ENCODE measurements at regions not wholly inside any gene's neighbourhood (a gene's known extent, or its start where the extent isn't known, plus 50 kb on each side); places are given as distances from the start of the nearest gene placed in this dataset.
A peak's percentile ranks its signal among the peaks of the same experiment; 100 is the strongest.

DNA sequence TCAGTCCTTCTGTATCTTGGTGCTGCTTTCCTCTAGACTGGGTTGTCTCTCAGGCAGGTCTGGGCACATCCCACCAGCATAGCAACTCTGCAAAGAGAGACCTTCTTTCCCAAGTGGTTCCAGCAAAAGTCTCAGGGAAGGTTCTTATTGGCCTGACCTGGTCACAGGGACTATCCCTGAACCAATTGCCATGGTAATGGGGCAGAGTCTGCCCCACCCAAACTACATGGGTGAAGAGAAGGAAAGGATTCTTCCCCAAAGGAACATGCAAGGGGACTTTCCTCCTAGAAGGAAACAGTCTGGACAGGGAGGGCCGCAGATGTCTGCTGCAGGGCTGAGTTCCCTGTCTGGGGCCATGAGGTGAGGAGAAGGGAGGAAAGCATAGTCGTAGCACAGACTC, 122.2 kb upstream of the NCOR2 start:
- Histone ChIP-seq H3K27ac (no peak overlapping the region), H3K4me1 (ENCODE audit: low read depth) (no peaks in the 10 kb centered on the region), H3K4me3 (no peak overlapping the region), H3K9me3 (ENCODE audit: low read depth) (no peaks in the 10 kb centered on the region), H3K36me3 (no peaks in the 10 kb centered on the region), H3K27me3 (no peaks in the 10 kb centered on the region)
- TF ChIP-seq, protein P1, sequence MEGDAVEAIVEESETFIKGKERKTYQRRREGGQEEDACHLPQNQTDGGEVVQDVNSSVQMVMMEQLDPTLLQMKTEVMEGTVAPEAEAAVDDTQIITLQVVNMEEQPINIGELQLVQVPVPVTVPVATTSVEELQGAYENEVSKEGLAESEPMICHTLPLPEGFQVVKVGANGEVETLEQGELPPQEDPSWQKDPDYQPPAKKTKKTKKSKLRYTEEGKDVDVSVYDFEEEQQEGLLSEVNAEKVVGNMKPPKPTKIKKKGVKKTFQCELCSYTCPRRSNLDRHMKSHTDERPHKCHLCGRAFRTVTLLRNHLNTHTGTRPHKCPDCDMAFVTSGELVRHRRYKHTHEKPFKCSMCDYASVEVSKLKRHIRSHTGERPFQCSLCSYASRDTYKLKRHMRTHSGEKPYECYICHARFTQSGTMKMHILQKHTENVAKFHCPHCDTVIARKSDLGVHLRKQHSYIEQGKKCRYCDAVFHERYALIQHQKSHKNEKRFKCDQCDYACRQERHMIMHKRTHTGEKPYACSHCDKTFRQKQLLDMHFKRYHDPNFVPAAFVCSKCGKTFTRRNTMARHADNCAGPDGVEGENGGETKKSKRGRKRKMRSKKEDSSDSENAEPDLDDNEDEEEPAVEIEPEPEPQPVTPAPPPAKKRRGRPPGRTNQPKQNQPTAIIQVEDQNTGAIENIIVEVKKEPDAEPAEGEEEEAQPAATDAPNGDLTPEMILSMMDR (IDR thresholded peaks at IDR 0.05; ENCODE audit: low read depth, low read length) = no peak
- DNase-seq (ENCODE audit: low read depth in 1 of 2, low spot score in 1 of 2) = no peak

DNA sequence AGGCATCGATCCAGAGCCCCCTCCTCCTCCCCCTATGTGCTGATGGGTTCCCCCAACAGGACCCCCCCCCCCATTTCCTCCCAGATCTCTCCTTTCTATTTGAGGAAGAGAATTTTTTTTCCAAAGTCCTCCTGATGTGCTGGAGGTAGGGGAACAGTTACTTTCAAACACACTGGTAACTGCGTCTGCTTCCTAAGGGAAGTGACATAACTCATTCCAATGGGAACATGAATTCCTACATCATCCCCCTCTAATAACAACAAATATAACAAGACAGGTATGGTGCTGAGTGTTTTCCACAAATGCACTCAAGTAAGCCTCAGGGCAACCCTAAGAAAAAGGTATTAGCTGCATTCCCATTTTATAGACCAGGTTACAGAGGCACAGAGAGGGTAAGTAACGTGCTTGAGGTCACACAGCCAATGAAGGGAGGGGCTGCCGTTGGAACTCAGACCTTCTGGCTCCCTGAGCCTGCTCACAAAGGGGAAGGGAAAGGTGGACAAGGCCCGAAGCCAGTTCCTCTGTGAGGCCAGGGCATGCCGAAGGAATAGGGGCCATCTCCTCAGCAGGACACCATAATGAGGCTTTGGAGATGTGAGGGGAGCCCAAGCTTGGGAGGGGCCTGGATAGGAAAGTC, 121.1 kb upstream of the NCOR2 start:
- TF ChIP-seq, protein P1 (IDR thresholded peaks at IDR 0.05; ENCODE audit: low read depth, low read length) = no peak

DNA sequence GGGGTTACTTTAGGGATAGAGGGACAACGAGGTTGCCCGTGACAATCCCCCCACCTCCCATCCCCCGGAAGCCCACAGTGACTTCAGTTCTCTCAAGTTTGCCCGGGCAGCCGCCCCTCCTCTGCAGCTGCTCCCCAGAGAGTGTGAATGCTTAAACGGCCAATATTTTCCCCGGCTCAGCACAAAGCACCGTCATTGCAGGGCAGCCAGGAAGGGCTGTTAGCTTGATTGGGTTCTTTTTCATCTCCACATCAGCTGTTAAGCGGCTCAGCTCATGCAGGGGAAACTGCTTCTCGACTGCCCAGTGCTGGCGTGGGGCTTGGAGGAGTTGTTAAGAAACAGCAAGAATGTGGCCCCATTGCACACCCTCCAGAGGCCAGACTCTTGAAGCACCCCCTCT, 120.5 kb upstream of the NCOR2 start:
- H3K4me3 ChIP-seq = no peak overlapping the region
- H3K27ac ChIP-seq = no peak overlapping the region
- TF ChIP-seq, protein P1 (IDR thresholded peaks at IDR 0.05; ENCODE audit: low read depth, low read length) = no peak
- no peaks in the 10 kb centered on the region for H3K9me3 ChIP-seq (ENCODE audit: low read depth)
- no peaks in the 10 kb centered on the region for H3K36me3 ChIP-seq
- peak in 1 of 2 donors; percentile 74 for DNase-seq (ENCODE audit: low read depth in 1 of 2, low spot score in 1 of 2)
- H3K4me1 ChIP-seq (ENCODE audit: low read depth) = no peaks in the 10 kb centered on the region
- no peaks in the 10 kb centered on the region for H3K27me3 ChIP-seq

More for the DNA sequence above, 121.1 kb upstream of the NCOR2 start:
- peak in 1 of 2 donors; percentile 26 for DNase-seq (ENCODE audit: low read depth in 1 of 2, low spot score in 1 of 2)
- no peak overlapping the region for H3K27ac ChIP-seq
- no peaks in the 10 kb centered on the region for H3K27me3 ChIP-seq
- H3K4me1 ChIP-seq (ENCODE audit: low read depth) = no peaks in the 10 kb centered on the region
- H3K4me3 ChIP-seq = no peak overlapping the region
- no peaks in the 10 kb centered on the region for H3K9me3 ChIP-seq (ENCODE audit: low read depth)
- no peaks in the 10 kb centered on the region for H3K36me3 ChIP-seq

DNA sequence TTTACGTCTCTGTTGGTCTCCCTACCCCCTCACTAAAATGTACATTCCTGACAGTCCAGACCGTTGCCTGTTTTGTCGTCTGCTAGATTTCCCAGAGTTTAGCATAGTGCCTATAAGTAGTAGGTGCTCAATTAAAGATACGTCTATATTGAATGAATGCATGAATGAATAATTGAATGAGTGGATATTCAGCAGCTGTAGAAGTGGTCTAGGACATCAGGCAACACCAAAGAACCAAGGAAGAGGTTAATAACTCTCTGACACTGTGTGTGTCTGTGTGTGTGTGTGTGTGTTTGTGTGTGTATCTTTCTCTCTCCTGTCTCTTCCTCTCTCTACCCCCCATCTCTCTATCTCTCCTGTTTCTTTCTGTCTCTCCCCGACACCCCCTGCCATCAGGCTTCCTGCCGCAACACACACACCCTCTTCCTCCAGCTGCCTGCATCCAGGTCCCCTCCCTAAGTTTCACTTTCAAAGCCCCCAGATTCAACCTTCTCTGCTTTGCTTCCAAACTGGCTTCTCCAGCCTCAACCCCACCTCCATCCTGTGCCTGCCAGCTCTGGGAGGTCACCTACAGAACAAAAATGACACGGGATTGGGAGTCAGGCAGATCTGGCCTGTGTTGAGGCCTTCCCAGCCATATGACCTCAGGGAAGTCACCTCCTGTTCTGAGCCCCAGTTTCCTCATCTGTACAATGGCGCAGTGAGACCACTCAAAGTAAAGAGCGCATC, 119.9 kb upstream of the NCOR2 start:
- no peaks in the 10 kb centered on the region for H3K36me3 ChIP-seq
- H3K4me1 ChIP-seq (ENCODE audit: low read depth) = no peaks in the 10 kb centered on the region
- TF ChIP-seq, protein P1 (IDR thresholded peaks at IDR 0.05; ENCODE audit: low read depth, low read length) = no peak
- no peak overlapping the region for H3K27ac ChIP-seq
- no peak for DNase-seq (ENCODE audit: low read depth in 1 of 2, low spot score in 1 of 2)
- no peak overlapping the region for H3K4me3 ChIP-seq
- H3K27me3 ChIP-seq = no peaks in the 10 kb centered on the region
- no peaks in the 10 kb centered on the region for H3K9me3 ChIP-seq (ENCODE audit: low read depth)

DNA sequence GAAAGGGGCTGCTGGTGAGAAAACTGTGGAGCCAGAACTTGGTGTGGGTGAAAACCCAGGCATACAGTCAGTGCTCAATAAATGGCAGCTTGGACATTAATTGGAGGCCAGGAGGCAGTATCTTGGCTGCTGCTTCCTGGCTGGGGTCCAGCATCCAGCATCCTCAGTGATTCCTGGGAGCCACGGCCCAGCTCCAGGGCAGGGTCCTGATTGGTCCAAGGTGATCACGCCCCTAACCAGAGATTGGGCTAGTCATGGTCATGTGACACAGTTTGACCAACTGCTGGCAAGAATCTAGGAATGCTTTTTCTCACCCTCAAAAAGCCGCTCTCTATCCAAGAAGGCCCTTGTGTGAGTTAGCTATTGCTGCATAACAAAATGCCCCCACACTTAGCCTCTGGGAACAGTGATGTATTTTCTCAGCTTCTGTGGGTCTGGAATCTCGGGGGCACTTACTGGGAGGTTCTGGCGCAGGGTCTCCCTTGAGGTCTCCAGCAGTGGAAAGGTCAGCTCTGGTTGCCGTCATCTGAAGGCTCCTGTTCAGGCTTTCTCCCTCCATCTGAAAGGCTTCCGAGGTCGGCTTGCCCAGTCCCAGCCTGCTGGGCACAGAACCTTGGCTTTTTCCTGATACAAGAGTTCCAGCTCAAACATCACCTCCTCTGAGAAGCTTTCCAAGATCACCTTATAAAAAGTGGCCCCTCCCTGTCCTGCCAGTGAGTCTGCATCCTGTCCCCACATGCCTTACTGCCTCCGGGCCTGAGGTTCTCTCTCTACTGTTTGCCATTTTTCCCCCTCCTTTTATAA, 119.2 kb upstream of the NCOR2 start:
- TF ChIP-seq, protein P1 (IDR thresholded peaks at IDR 0.05; ENCODE audit: low read depth, low read length) = no peak
- Histone ChIP-seq H3K9me3 (ENCODE audit: low read depth) (no peaks in the 10 kb centered on the region), H3K27me3 (no peaks in the 10 kb centered on the region), H3K4me3 (no peak overlapping the region), H3K27ac (no peak overlapping the region), H3K36me3 (no peaks in the 10 kb centered on the region), H3K4me1 (ENCODE audit: low read depth) (no peaks in the 10 kb centered on the region)
- peak in 1 of 2 donors; percentile 46 for DNase-seq (ENCODE audit: low read depth in 1 of 2, low spot score in 1 of 2)

All from cardiac muscle cell (in vitro differentiated cells and primary cell).